Breast epithelium (tissue), 3 donors: ENCODE measurements at regions not wholly inside any gene's neighbourhood (a gene's known extent, or its start where the extent isn't known, plus 50 kb on each side); places are given as distances from the start of the nearest gene placed in this dataset.

ENCODE experiments used
- POLR2A ChIP-seq: fragments of 450-650 bp; IDR thresholded peaks from one replicate; pipeline ENCODE4 v1.6.1; 2016; ENCODE audit warnings: antibody characterized with exemption, mild to moderate bottlenecking, moderate library complexity
- POLR2AphosphoS5 ChIP-seq, 3 donors: sonication (generic); formaldehyde crosslinking; IDR thresholded peaks; one replicate each; pipeline ENCODE4 v1.6.1; 2017; ENCODE audit warnings: antibody characterized with exemption in 3 of 3

GRCh38 chr20:24736131-24736843 lies 212.8 kb upstream of the CST7 start:
- TF ChIP-seq POLR2A (no peak), POLR2AphosphoS5 (IDR thresholded peaks at IDR 0.05) (no peak)
